DMS79 treated with DMSO at 0.1 percent for 48 hours (cell line): ENCODE measurements at regions not wholly inside any gene's neighbourhood (a gene's known extent, or its start where the extent isn't known, plus 50 kb on each side); places are given as distances from the start of the nearest gene placed in this dataset.

ENCODE experiments used
- DNase-seq: peaks from one replicate; lab custom pipeline; 2025; lab: John Stamatoyannopoulos, UW

- DNase-seq: no peak
Measured at GRCh38 chr6:157772820-157773219, 50.2 kb upstream of the SNX9 start.
